Activated CD4-positive, alpha-beta T cell treated with anti-CD3 and anti-CD28 coated beads, Interleukin-2, amount 50 U/mL, for 16 hours (primary cell): ENCODE measurements at regions not wholly inside any gene's neighbourhood (a gene's known extent, or its start where the extent isn't known, plus 50 kb on each side); places are given as distances from the start of the nearest gene placed in this dataset.

Source experiments
- DNase-seq: peaks from one replicate; pipeline ENCODE4 v3.0.0-alpha.2; 2020

DNA sequence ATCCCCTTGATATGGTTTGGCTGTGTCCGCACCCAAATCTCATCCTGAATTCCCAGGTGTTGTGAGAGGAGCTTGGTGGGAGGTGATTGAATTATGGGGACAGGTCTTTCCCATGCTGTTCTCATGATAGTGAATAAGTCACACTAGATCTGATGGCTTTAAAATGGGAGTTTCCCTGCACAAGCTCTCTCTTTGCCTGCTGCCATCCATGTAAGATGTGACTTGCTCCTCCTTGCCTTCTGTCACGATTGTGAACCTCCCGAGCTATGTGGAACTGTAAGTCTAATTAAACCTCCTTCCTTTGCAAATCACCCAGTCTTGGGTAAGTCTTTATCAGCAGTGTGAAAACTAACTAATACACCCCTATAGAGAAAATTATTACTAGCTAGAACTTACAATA, 959.5 kb upstream of the ADGRL2 start:
- no peak for DNase-seq

DNA sequence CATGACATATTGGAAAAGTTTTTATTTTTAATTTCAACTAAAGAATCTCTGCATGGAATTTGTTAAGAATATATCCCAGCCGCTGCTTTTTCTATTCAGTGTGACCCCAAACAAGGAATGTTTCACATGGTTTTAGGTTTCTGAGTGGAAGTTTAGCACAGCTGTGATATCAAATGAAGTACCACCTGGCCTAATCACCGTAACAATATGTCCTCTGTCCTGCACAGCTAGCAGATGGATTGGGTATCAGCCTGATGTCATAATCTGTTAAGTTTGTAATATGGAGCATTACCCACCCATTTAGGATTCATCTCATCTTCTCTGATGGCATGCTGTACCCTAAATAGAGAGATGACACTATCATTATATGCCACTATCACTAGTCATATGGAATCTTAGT, 963.7 kb upstream of the ADGRL2 start:
- no peak for DNase-seq

- no peak for DNase-seq
These were observed 964.2 kb upstream of the ADGRL2 start for GRCh38 chr1:80836505-80836904.

DNA sequence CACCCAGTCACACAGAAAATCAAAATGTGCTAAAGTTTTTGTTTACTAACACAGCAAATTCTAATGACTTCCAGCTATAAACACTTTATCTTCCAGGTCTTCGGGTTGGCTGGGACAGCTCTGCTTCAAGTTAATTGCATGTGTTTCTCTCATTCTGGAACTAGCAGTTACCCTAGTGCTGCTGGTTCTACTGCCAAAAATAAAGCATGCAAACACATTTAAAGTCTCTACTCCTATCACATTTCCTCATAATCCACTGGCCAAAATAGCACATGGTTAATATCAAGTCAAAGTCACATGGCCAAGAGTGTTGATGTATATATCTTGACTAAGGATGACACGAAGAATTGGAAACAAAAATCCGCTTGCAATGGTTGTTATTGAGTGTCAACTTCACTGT, 973.1 kb upstream of the ADGRL2 start:
- DNase-seq, result no peak

- DNase-seq, result no peak
These were observed 975.7 kb upstream of the ADGRL2 start for GRCh38 chr1:80825067-80825466.

DNA sequence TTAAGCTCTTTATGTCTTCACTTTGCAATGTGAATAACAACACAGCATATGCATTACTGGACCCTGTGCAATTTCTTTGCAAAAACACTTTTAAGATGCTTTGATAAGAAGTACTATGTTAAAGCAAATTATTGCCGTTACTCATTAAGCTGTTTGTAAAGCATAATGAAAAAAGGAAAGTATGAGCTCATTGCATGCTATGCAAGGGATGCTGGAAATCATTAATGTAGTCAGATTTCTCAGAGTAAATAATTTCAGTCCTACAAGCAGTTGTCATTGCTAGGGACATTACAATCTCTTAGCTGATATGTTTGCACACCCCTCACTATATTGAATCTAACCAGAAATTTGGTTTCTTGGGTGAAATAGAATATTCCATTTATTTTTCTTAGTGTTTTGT, 982.5 kb upstream of the ADGRL2 start:
- DNase-seq, result no peak

GRCh38 chr1:80807981-80808380, 992.8 kb upstream of the ADGRL2 start:
- no peak for DNase-seq

GRCh38 chr1:80806431-80806830, 994.3 kb upstream of the ADGRL2 start:
- DNase-seq, result no peak

DNA sequence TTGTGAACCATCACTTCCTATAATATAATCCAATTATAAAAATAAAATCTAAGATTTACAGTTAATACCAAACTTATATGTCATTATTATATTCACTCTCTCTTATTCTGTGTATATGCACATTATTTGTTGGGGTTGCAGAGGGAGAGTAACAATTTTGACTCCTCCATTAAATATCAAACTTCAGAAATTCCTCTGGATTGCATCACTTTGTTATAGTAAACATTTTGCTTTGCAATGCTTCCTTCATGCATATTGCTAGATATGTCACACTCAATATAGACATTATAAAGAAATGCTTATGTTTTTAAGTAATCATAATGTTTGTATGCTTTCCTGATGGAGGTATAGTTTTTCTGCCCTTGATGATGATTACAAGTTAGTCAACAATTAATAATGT, 999.0 kb upstream of the ADGRL2 start:
- no peak for DNase-seq

GRCh38 chr1:80799457-80799856, 1001.3 kb upstream of the ADGRL2 start:
- no peak for DNase-seq

- no peak for DNase-seq
These were observed 1021.5 kb upstream of the ADGRL2 start for GRCh38 chr1:80779275-80779674.

GRCh38 chr1:80778094-80778840, 1022.5 kb upstream of the ADGRL2 start:
- DNase-seq, result no peak

DNA sequence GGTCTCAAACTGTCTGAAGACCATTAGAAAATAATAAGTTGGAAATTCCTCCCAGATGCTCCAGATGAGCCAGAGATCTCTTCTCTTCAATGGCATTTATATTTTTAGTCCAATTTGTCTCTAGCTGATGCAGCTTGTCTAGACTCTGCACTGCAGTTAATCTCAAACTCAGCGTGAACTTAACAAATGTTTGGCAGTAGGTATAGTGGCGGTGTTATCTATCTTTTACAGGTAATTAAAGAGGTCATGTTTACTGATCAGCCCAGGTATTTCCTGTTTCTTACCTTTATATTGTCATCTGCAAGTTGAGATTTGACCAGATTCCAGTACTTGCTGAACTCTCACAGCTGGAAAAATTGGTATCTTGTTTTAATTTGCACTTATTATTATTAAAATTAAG, 1024.5 kb upstream of the ADGRL2 start:
- DNase-seq, result no peak

GRCh38 chr1:80769208-80769750, 1031.5 kb upstream of the ADGRL2 start:
- no peak for DNase-seq

DNA sequence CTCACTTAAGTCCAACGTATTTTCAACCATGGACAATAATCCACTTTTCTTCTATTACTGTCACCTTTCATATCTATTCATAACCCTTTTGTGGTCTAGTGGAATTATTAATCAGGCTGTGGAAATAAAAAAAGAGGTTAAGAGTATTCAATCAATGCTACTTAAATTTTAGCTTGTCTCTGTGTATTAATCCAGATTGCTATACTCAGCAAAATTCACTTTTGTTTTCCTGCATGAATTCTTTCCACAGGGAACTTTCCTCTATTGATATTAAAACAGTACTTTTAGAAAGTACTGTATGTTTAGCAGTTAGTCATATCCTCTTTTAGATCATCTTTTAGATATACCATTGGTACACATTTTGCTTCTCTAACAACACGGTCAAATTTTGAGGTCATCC, 1033.0 kb upstream of the ADGRL2 start:
- no peak for DNase-seq

GRCh38 chr1:80759354-80759753, 1041.4 kb upstream of the ADGRL2 start:
- DNase-seq, result no peak

DNA sequence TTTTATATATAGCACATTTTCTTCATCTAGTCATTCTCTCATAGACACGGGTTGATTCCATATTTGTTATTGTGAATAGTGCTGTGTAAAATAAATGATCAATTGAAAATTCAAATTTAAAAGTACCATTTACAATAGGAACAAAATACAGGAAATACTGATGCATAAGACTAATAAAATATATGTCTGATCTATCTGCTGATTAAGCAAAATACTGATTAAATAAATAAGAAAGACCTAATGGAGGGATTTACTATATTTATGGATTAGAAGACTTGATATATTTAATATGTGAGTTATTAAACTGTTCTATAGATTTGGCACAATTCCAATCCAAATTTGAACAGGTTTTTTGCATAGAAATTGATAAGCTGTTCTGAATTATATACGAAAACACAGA, 1044.8 kb upstream of the ADGRL2 start:
- DNase-seq, result no peak

DNA sequence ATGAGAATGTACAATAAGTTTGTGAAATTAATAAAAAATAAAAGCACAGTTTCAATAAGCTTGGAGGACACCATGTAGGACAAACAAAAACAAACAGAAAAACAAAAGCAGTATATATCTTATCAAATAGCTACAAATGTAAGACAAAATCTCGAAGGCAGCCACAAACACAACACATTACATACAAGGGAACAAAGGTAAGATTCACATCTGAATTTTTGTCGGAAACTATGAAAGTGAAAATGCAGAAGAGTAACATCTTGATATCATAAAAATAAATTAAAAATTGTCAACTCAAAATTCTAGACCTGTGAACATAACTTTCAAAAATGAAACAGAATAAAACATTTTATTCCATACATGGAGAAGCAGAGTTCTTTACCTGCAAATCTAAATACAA, 1049.5 kb upstream of the ADGRL2 start:
- no peak for DNase-seq

DNA sequence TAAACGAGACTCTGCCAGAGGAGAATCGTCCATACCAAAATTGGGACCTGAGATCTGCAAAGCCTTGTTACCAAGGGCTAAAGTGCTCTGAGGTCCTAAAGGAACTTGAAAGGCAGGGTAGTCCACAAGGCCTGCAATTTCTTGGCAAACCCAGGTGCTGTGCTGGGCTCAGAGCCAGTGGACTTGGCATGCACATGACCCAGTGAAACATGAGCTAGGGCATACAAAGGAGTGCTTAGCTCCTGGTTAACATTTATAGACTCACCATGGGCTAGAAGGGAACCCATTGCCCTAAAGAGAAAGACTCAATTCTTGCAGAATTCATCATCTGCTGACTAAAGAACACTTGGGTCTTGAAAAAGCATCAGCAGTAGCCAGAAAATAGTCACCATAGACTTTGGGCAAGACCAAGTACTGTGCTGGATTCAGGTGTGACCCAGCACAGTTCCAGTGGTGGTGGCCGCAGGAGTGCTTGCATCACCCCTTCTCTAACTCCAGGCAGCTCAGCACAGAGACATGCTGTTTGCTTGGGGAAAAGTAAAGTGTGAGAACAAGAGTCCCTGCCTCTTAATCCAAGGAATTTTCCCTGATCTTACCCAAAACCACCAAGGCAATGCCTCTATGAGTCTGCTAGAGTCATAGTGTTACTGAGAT, 1069.4 kb upstream of the ADGRL2 start:
- no peak for DNase-seq

- DNase-seq, result no peak
These were observed 1078.1 kb upstream of the ADGRL2 start for GRCh38 chr1:80722611-80723010.

- DNase-seq, result no peak
These were observed 1094.2 kb upstream of the ADGRL2 start for GRCh38 chr1:80706526-80706925.

DNA sequence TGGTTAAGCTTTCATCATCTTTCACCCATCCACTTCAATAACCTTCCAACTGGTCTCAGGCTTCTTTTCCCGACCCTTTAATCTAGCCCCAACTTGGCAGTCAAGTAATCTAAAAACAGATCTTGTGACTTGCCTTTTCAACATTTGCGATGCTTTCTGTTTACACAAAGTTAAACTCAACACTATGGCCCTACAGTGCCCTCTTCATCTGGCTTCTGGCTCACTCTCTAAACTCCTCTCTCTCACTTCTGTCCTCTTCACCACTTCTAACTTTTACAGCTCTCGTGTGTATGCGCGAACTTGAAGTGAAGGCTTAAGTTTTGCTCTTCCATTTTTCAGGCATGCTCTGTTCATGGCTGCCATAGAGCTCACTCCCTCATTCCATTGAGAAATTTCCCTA, 1122.3 kb upstream of the ADGRL2 start:
- no peak for DNase-seq

DNA sequence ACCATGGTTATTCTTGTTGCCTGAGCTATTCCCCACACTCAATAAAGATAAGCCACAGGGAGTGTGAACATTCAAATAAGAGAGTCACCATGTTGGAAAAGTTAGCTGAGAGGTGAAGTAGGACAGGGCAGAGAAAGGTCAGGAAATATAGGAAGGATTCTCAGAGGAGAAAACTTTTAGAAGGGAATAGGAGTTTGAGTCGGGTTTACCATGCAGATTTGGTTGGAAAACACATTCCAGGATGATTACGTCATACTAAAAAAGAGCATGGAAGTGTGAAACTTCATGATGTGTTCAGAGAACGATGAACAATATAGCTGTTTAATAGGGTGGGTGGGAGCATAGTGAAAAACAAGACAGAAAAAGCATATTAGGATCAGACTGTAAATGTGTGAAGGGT, 1125.3 kb upstream of the ADGRL2 start:
- DNase-seq, result no peak

- no peak for DNase-seq
These were observed 1126.7 kb upstream of the ADGRL2 start for GRCh38 chr1:80673935-80674597.
